ENCODE measurements at regions not wholly inside any gene's neighbourhood (a gene's known extent, or its start where the extent isn't known, plus 50 kb on each side); places are given as distances from the start of the nearest gene placed in this dataset.

GRCh38 chr15:31525988-31526665 lies 199.5 kb downstream of the KLF13 start:
- no peak for TF ChIP-seq REST (tag by site-specific recombination; IDR thresholded peaks at IDR 0.05)
- TF ChIP-seq CTCF (tag by site-specific recombination; IDR thresholded peaks at IDR 0.05), result no peak
- no peak for TF ChIP-seq ZNF280D (tag by site-specific recombination; IDR thresholded peaks at IDR 0.05)
- no peak for TF ChIP-seq ZNF398 (tag by site-specific recombination; IDR thresholded peaks at IDR 0.05)
- TF ChIP-seq ZBTB44 (tag by site-specific recombination; IDR thresholded peaks at IDR 0.05), result no peak
- no peak for TF ChIP-seq ZBTB11 (tag by site-specific recombination; conservative IDR thresholded peaks at IDR 0.05; ENCODE audit: low read depth)
- no peak for TF ChIP-seq ZEB2 (tag by site-specific recombination; IDR thresholded peaks at IDR 0.05)
- no peak for TF ChIP-seq ZNF24 (tag by site-specific recombination; IDR thresholded peaks at IDR 0.05)
- no peak for TF ChIP-seq ZNF2 (tag by site-specific recombination; IDR thresholded peaks at IDR 0.05)
- no peak for TF ChIP-seq ZNF174 (tag by site-specific recombination; IDR thresholded peaks at IDR 0.05)
- no peak for TF ChIP-seq ZNF513 (tag by site-specific recombination; IDR thresholded peaks at IDR 0.05)
- TF ChIP-seq YY1 (tag by site-specific recombination; IDR thresholded peaks at IDR 0.05), result no peak
- no peak for TF ChIP-seq MEIS1 (CRISPR knock-in tag; IDR thresholded peaks at IDR 0.05; ENCODE audit: borderline replicate concordance)

Data from HEK293 (cell line).